ENCODE measurements at regions not wholly inside any gene's neighbourhood (a gene's known extent, or its start where the extent isn't known, plus 50 kb on each side); places are given as distances from the start of the nearest gene placed in this dataset.

GRCh38 chr18:30687501-30687900 is 355.0 kb downstream of the DSC3 start (continued):
- no peak for TF ChIP-seq NFXL1 (IDR thresholded peaks at IDR 0.05; ENCODE audit: borderline replicate concordance)
- no peak for TF ChIP-seq ELK1 (IDR thresholded peaks at IDR 0.05; ENCODE audit: low read depth, low read length)
- no peak for TF ChIP-seq CHD2 (IDR thresholded peaks at IDR 0.05; ENCODE audit: borderline replicate concordance, low read depth, low read length)
- TF ChIP-seq NBN (IDR thresholded peaks at IDR 0.05) = no peak

GRCh38 chr18:30684825-30685481 is 357.6 kb downstream of the DSC3 start:
- ChIA-PET RAD21 (ENCODE audit: unreplicated experiment) (interaction anchor here (0.7 to 1.5 kb wide), 4 partner anchors 16 to 1180 kb away, joined by 3 to 5 read pairs (median 4); no protein-coding TSS in a partner anchor), SMC1A (ENCODE audit: uncharacterized antibody, unreplicated experiment) (interaction anchor here (0.6 to 1.7 kb wide), 10 partner anchors 8 to 230 kb away, joined by 3 to 13 read pairs (median 4); no protein-coding TSS in a partner anchor), CTCF (interaction anchor here (1.2 to 1.8 kb wide), 4 partner anchors 11 to 308 kb away, joined by 3 to 6 read pairs (median 4); no protein-coding TSS in a partner anchor), POLR2A (no interaction called here)
- H3K36me3 ChIP-seq (ENCODE audit: control insufficient read depth in 2 of 2, insufficient read depth in 2 of 2, low read length in 1 of 2) = no peaks in the 10 kb centered on the region
- H3K4me2 ChIP-seq (ENCODE audit: control insufficient read depth, insufficient read depth) = no peak overlapping the region
- no peaks in the 10 kb centered on the region for H3K4me1 ChIP-seq (ENCODE audit: control insufficient read depth, insufficient read depth, low read length)
- H4K20me1 ChIP-seq (ENCODE audit: control insufficient read depth, insufficient read depth) = no peaks in the 10 kb centered on the region
- no peaks in the 10 kb centered on the region for H3K79me2 ChIP-seq (ENCODE audit: control insufficient read depth, insufficient read depth, low read length)
- no peak for DNase-seq (ENCODE audit: low read depth, low spot score)
- no peak overlapping the region for H3K27ac ChIP-seq (ENCODE audit: control insufficient read depth, insufficient read depth)
- no peak for FAIRE-seq
- no peak overlapping the region for H2AFZ ChIP-seq (ENCODE audit: control insufficient read depth, low read depth, low read length)
- H3K4me3 ChIP-seq = no peak overlapping the region
- TF ChIP-seq PAX5 (IDR thresholded peaks at IDR 0.05; ENCODE audit: borderline replicate concordance, low read depth, low read length) = no peak
- no peak for TF ChIP-seq HDAC6 (IDR thresholded peaks at IDR 0.05; ENCODE audit: unreplicated experiment)
- no peak for TF ChIP-seq MEF2A (IDR thresholded peaks at IDR 0.05; ENCODE audit: insufficient read depth, low read depth, low read length)
- TF ChIP-seq ZNF687 (IDR thresholded peaks at IDR 0.05) = no peak
- TF ChIP-seq HDAC2 (IDR thresholded peaks at IDR 0.05) = no peak
- no peak for TF ChIP-seq SMAD5 (IDR thresholded peaks at IDR 0.05; ENCODE audit: low read depth)
- no peak for TF ChIP-seq REST (IDR thresholded peaks at IDR 0.05; ENCODE audit: low read depth, low read length)
- TF ChIP-seq ZNF217 (IDR thresholded peaks at IDR 0.05) = no peak
- no peaks in the 10 kb centered on the region for H3K27me3 ChIP-seq (replicated peaks in 1 of 2; ENCODE audit: control insufficient read depth in 2 of 2, insufficient read depth in 2 of 2, low read length in 1 of 2)
- 2% methylated on average over 3 of the region's 3 CpGs for WGBS (ENCODE audit: insufficient coverage, insufficient replicate concordance, low lambda C conversion rate, missing lambda C conversion rate)
- BruUV-seq (replicated peaks) = no TSS peak
- no peaks in the 10 kb centered on the region for H3K9me3 ChIP-seq (replicated peaks; ENCODE audit: control insufficient read depth, insufficient read depth, low read length)
- no peak overlapping the region for H3K9ac ChIP-seq (ENCODE audit: control insufficient read depth, insufficient read depth, low read length)
- peak; percentile 30; the same call in 1 of the 3 replicates for ATAC-seq
- in situ Hi-C loops (cut with MboI) (no loop called here), intact Hi-C loops (cut with micrococcal nuclease; ENCODE audit: unreplicated experiment) (no loop called here)
